CD14-positive monocyte (primary cell): ENCODE measurements at regions not wholly inside any gene's neighbourhood (a gene's known extent, or its start where the extent isn't known, plus 50 kb on each side); places are given as distances from the start of the nearest gene placed in this dataset.

Experiments used
- DNase-seq, 3 donors: peaks; one replicate each; pipeline ENCODE4 v3.0.0-alpha.2; 2011 to 2022
- H2AFZ ChIP-seq: 2 replicates; pipeline ENCODE4 v1.6.0; 2012; ENCODE audit warnings: mild to moderate bottlenecking, low read depth, low read length, inconsistent platforms; ENCODE audit not compliant: insufficient read depth, poor library complexity, severe bottlenecking
- H3K27ac ChIP-seq, 2 donors: 1 replicate in 1 of 2; 2 replicates in 1 of 2; pipeline ENCODE4 v1.5.1; 2012 to 2013; ENCODE audit warnings: low read length in 2 of 2, control low read depth in 1 of 2, inconsistent platforms in 1 of 2, low read depth in 1 of 2, mild to moderate bottlenecking in 1 of 2
- H3K27me3 ChIP-seq, 2 donors: one replicate each; pipeline versions ENCODE4 v1.6.0 to v1.6.1; 2011 to 2013; ENCODE audit warnings: low read length in 2 of 2; ENCODE audit not compliant: control insufficient read depth in 2 of 2, insufficient read depth in 2 of 2
- H3K36me3 ChIP-seq, 2 donors: replicated peaks in 1 of 2; 1 replicate in 1 of 2; 2 replicates in 1 of 2; pipeline versions ENCODE4 v1.5.1 to v1.6.1; 2012 to 2013; ENCODE audit warnings: low read length in 2 of 2, control low read depth in 1 of 2, inconsistent platforms in 1 of 2, mild to moderate bottlenecking in 1 of 2; ENCODE audit not compliant: insufficient read depth in 2 of 2, control insufficient read depth in 1 of 2
- H3K4me1 ChIP-seq, 2 donors: 1 replicate in 1 of 2; 2 replicates in 1 of 2; pipeline versions ENCODE4 v1.5.1 to v1.6.1; 2012 to 2013; ENCODE audit warnings: low read length in 2 of 2, control low read depth in 1 of 2, inconsistent platforms in 1 of 2, mild to moderate bottlenecking in 1 of 2, moderate library complexity in 1 of 2; ENCODE audit not compliant: insufficient read depth in 2 of 2, control insufficient read depth in 1 of 2
- H3K4me2 ChIP-seq: replicated peaks from 2 replicates; pipeline ENCODE3; 2012; ENCODE audit warnings: low read length, moderate library complexity, mild to moderate bottlenecking; ENCODE audit not compliant: poor library complexity, severe bottlenecking; ENCODE audit errors: extremely low read depth
- H3K4me3 ChIP-seq, 3 experiments: fragments of 200-600 bp in 1 of 3; sonication (generic) in 1 of 3; replicated peaks in 1 of 3; 1 replicate in 2 of 3; 2 replicates in 1 of 3; pipeline ENCODE4 v1.5.1; 2011 to 2013; ENCODE audit warnings: low read length in 3 of 3, mild to moderate bottlenecking in 3 of 3, control low read depth in 2 of 3, low read depth in 2 of 3, inconsistent platforms in 1 of 3, moderate library complexity in 1 of 3
- H3K79me2 ChIP-seq: 2 replicates; pipeline ENCODE4 v1.6.0; 2012; ENCODE audit warnings: mild to moderate bottlenecking, control low read depth, inconsistent platforms, low read length, moderate library complexity; ENCODE audit not compliant: insufficient read depth
- H3K9ac ChIP-seq: 2 replicates; pipeline ENCODE4 v1.6.0; 2017; ENCODE audit warnings: low read length, mild to moderate bottlenecking; ENCODE audit not compliant: insufficient read depth, poor library complexity, severe bottlenecking
- H3K9me3 ChIP-seq, 2 donors: replicated peaks in 1 of 2; 1 replicate in 1 of 2; 2 replicates in 1 of 2; pipeline versions ENCODE4 v1.5.1 to v1.6.1; 2012 to 2013; ENCODE audit warnings: low read length in 2 of 2, control low read depth in 1 of 2; ENCODE audit not compliant: control insufficient read depth in 1 of 2, insufficient read depth in 1 of 2
- H4K20me1 ChIP-seq: 2 replicates; pipeline ENCODE4 v1.6.0; 2012; ENCODE audit warnings: mild to moderate bottlenecking, low read length, control low read depth, moderate library complexity; ENCODE audit not compliant: insufficient read depth
- H3K27ac Mint-ChIP-seq, 7 donors: one replicate each; pipeline ENCODE4 v1.8.0; 2020; ENCODE audit warnings: mild to moderate bottlenecking in 7 of 7, mixed read lengths in 7 of 7, moderate library complexity in 6 of 7, inconsistent platforms in 2 of 7
- H3K27me3 Mint-ChIP-seq, 3 donors: one replicate each; pipeline ENCODE4 v1.8.0; 2021 to 2022; ENCODE audit warnings: low read depth in 3 of 3, mild to moderate bottlenecking in 3 of 3, mixed read lengths in 3 of 3, moderate library complexity in 3 of 3, inconsistent platforms in 1 of 3
- H3K36me3 Mint-ChIP-seq, 2 donors: one replicate each; pipeline ENCODE4 v1.8.0; 2020; ENCODE audit warnings: mixed read lengths in 2 of 2, inconsistent platforms in 1 of 2, mild to moderate bottlenecking in 1 of 2
- H3K4me1 Mint-ChIP-seq: one replicate; pipeline ENCODE4 v1.8.0; 2020; ENCODE audit warnings: mild to moderate bottlenecking, mixed read lengths
- H3K4me3 Mint-ChIP-seq, 2 donors: one replicate each; pipeline ENCODE4 v1.8.0; 2020; ENCODE audit warnings: mild to moderate bottlenecking in 2 of 2, mixed read lengths in 2 of 2, moderate library complexity in 1 of 2
- H3K9me3 Mint-ChIP-seq, 7 donors: one replicate each; pipeline ENCODE4 v1.8.0; 2020 to 2022; ENCODE audit warnings: mixed read lengths in 7 of 7, mild to moderate bottlenecking in 6 of 7, moderate library complexity in 6 of 7, inconsistent platforms in 2 of 7
- WGBS: methylation state at CpG from one replicate; pipeline ENCODE4 v1.1.5; 2013; ENCODE audit warnings: missing lambda C conversion rate; ENCODE audit not compliant: insufficient coverage; 5-methylcytosine and 5-hydroxymethylcytosine counted together
- intact Hi-C, 2 donors: fragments of 100-400 bp; cut with micrococcal nuclease; formaldehyde crosslinking; loops; one replicate each; pipeline versions ENCODE4 v1.15.0 to v1.15.1; 2023
- TF ChIP-seq, protein P1 (sequence below): fragments of 200-600 bp; IDR thresholded peaks from one replicate; pipeline ENCODE4 v1.8.0; 2022; ENCODE audit warnings: antibody characterized with exemption, mild to moderate bottlenecking

- H3K36me3 Mint-ChIP-seq, result no peaks in the 10 kb centered on the region
- no peaks in the 10 kb centered on the region for H3K27me3 ChIP-seq
- peaks cover 0 to 2% (median 1%) of the 10 kb centered on the region in 3 donors for H3K27me3 Mint-ChIP-seq
- TF ChIP-seq, protein P1, sequence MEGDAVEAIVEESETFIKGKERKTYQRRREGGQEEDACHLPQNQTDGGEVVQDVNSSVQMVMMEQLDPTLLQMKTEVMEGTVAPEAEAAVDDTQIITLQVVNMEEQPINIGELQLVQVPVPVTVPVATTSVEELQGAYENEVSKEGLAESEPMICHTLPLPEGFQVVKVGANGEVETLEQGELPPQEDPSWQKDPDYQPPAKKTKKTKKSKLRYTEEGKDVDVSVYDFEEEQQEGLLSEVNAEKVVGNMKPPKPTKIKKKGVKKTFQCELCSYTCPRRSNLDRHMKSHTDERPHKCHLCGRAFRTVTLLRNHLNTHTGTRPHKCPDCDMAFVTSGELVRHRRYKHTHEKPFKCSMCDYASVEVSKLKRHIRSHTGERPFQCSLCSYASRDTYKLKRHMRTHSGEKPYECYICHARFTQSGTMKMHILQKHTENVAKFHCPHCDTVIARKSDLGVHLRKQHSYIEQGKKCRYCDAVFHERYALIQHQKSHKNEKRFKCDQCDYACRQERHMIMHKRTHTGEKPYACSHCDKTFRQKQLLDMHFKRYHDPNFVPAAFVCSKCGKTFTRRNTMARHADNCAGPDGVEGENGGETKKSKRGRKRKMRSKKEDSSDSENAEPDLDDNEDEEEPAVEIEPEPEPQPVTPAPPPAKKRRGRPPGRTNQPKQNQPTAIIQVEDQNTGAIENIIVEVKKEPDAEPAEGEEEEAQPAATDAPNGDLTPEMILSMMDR, result no peak
- no peaks in the 10 kb centered on the region for H4K20me1 ChIP-seq
- intact Hi-C loops, result no loop called here
- H2AFZ ChIP-seq, result no peak overlapping the region
- H3K4me2 ChIP-seq, result no peak overlapping the region
- H3K27ac ChIP-seq, result no peak overlapping the region
- no peaks in the 10 kb centered on the region for H3K36me3 ChIP-seq
- H3K9me3 ChIP-seq, result no peaks in the 10 kb centered on the region
- peaks cover 0 to 7% (median 4%) of the 10 kb centered on the region in 7 donors for H3K9me3 Mint-ChIP-seq
- H3K79me2 ChIP-seq, result no peaks in the 10 kb centered on the region
- no peak overlapping the region for H3K9ac ChIP-seq
- H3K4me3 ChIP-seq, result no peak overlapping the region
- DNase-seq, result no peak
- no peak overlapping the region for H3K27ac Mint-ChIP-seq
- H3K4me3 Mint-ChIP-seq, result no peak overlapping the region
- H3K4me1 ChIP-seq, result no peaks in the 10 kb centered on the region
- H3K4me1 Mint-ChIP-seq, result no peaks in the 10 kb centered on the region
- 93% methylated on average over 2 of the region's 4 CpGs for WGBS
These were observed 428.5 kb upstream of the FRG2C start for GRCh38 chr3:75235631-75236030.

DNA sequence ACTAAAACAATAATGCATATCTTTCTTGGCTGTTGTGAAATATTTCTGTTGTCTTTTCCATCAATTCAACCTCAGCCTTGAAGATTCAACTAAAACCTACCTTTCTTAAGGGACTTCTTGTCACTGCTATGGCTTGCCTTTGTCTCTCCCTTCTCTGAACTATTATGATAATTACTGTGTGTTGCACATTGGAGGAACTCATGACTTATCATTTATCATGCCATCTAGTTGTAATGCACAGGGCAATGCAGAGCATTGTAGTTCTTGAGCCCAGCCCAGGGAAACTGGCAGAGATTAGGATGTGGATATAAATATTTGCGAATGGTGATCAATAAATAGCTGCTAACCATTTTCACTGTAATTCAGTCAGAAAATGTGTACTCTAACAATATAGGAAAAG, 427.1 kb upstream of the FRG2C start:
- Histone ChIP-seq H3K9ac (no peak overlapping the region), H3K4me1 (peaks cover 8 to 9% of the 10 kb centered on the region in 2 donors), H3K4me3 (no peak overlapping the region), H3K9me3 (no peaks in the 10 kb centered on the region), H3K36me3 (no peaks in the 10 kb centered on the region), H3K27me3 (no peaks in the 10 kb centered on the region), H2AFZ (no peak overlapping the region), H4K20me1 (no peaks in the 10 kb centered on the region), H3K27ac (no peak overlapping the region), H3K4me2 (no peak overlapping the region), H3K79me2 (no peaks in the 10 kb centered on the region)
- peaks cover 0 to 7% (median 4%) of the 10 kb centered on the region in 7 donors for H3K9me3 Mint-ChIP-seq
- no CpG with 5 or more reads among the region's 1 CpG for WGBS
- H3K4me3 Mint-ChIP-seq, result no peak overlapping the region
- peaks cover 0 to 3% (median 1%) of the 10 kb centered on the region in 3 donors for H3K27me3 Mint-ChIP-seq
- H3K27ac Mint-ChIP-seq, result no peak overlapping the region
- TF ChIP-seq, protein P1, result no peak
- no peak for DNase-seq
- no peaks in the 10 kb centered on the region for H3K36me3 Mint-ChIP-seq
- intact Hi-C loops, result no loop called here
- H3K4me1 Mint-ChIP-seq, result peaks cover 9% of the 10 kb centered on the region
